Neural progenitor cell (in vitro differentiated cells): ENCODE measurements at regions not wholly inside any gene's neighbourhood (a gene's known extent, or its start where the extent isn't known, plus 50 kb on each side); places are given as distances from the start of the nearest gene placed in this dataset.

Experiments used
- CTCF ChIP-seq: fragments of 200-600 bp; sonication (generic); IDR thresholded peaks from 2 replicates; pipeline ENCODE4 v1.5.1; 2017; ENCODE audit warnings: antibody characterized with exemption, mild to moderate bottlenecking
- EZH2 ChIP-seq: fragments of 200-600 bp; sonication (generic); IDR thresholded peaks from 2 replicates; pipeline ENCODE4 v1.6.1; 2017; ENCODE audit warnings: antibody characterized with exemption, mild to moderate bottlenecking, moderate library complexity
- EZH2phosphoT487 ChIP-seq: fragments of 200-600 bp; sonication (generic); IDR thresholded peaks from 2 replicates; pipeline ENCODE4 v1.6.1; 2017; ENCODE audit warnings: antibody characterized with exemption

- no peak for TF ChIP-seq CTCF
- TF ChIP-seq EZH2phosphoT487 = no peak
- TF ChIP-seq EZH2 = no peak
These were observed 232.0 kb upstream of the TMTC1 start for GRCh38 chr12:30015631-30016337.
